HEK293 (cell line): ENCODE measurements at regions not wholly inside any gene's neighbourhood (a gene's known extent, or its start where the extent isn't known, plus 50 kb on each side); places are given as distances from the start of the nearest gene placed in this dataset.

Experiments
- CTCF ChIA-PET: fragments of 350-600 bp; formaldehyde crosslinking; extraction: SDS; loops from one replicate; lab custom pipeline; 2021; ENCODE audit warnings: antibody characterized with exemption; lab: Yijun Ruan, JAX
- POLR2A ChIA-PET: fragments of 300-600 bp; formaldehyde crosslinking; extraction: SDS; loops from one replicate; lab custom pipeline; 2020; ENCODE audit warnings: antibody characterized with exemption, inconsistent platforms; lab: Yijun Ruan, JAX
- H3K27ac ChIP-seq: fragments of 200-500 bp; sonication (Bioruptor generic); 2 replicates; pipeline ENCODE4 v1.5.1; 2014; ENCODE audit warnings: low read depth, low read length, control low read depth, inconsistent platforms; ENCODE audit errors: extremely low read depth
- H3K36me3 ChIP-seq, 2 experiments: fragments of 200-500 bp in 1 of 2; sonication (Bioruptor generic) in 1 of 2; 1 replicate in 1 of 2; 2 replicates in 1 of 2; pipeline ENCODE4 v1.5.1; 2014 to 2017; ENCODE audit warnings: inconsistent platforms in 2 of 2, low read length in 2 of 2; ENCODE audit not compliant: control insufficient read depth in 2 of 2, insufficient read depth in 1 of 2
- H3K4me1 ChIP-seq: fragments of 200-500 bp; sonication (Bioruptor generic); 2 replicates; pipeline ENCODE4 v1.5.1; 2014; ENCODE audit warnings: mild to moderate bottlenecking, low read length, inconsistent platforms; ENCODE audit not compliant: control insufficient read depth, insufficient read depth
- H3K4me3 ChIP-seq: 2 replicates; pipeline ENCODE4 v1.5.1; 2011; ENCODE audit warnings: low read depth, mild to moderate bottlenecking, control low read depth, low read length, moderate library complexity
- H3K9me3 ChIP-seq: fragments of 200-500 bp; sonication (Bioruptor generic); 2 replicates; pipeline ENCODE4 v1.5.1; 2014; ENCODE audit warnings: low read depth, low read length, inconsistent platforms; ENCODE audit not compliant: control insufficient read depth, insufficient read depth
- BCL11A ChIP-seq: fragments of 450-650 bp; formaldehyde crosslinking; IDR thresholded peaks from 2 replicates; pipeline ENCODE4 v1.5.1; 2016; ENCODE audit warnings: low read depth, missing biosample characterization, missing genetic modification characterization
- EGR2 ChIP-seq: fragments of 450-650 bp; formaldehyde crosslinking; IDR thresholded peaks from 2 replicates; pipeline ENCODE4 v1.5.1; 2016; ENCODE audit warnings: low read depth, missing biosample characterization, missing genetic modification characterization
- FEZF1 ChIP-seq: fragments of 450-650 bp; formaldehyde crosslinking; IDR thresholded peaks from 2 replicates; pipeline ENCODE4 v1.5.1; 2016; ENCODE audit warnings: missing biosample characterization, missing genetic modification characterization
- HOXD13 ChIP-seq: sonication (generic); formaldehyde crosslinking; IDR thresholded peaks from 2 replicates; pipeline ENCODE4 v1.8.0; 2022; ENCODE audit warnings: missing genetic modification reagents, borderline replicate concordance
- SP2 ChIP-seq: fragments of 450-650 bp; formaldehyde crosslinking; IDR thresholded peaks from 2 replicates; pipeline ENCODE4 v1.5.1; 2016; ENCODE audit warnings: missing biosample characterization, missing genetic modification characterization
- SP7 ChIP-seq: fragments of 450-650 bp; formaldehyde crosslinking; IDR thresholded peaks from 2 replicates; pipeline ENCODE4 v1.5.1; 2016; ENCODE audit warnings: missing biosample characterization, missing genetic modification characterization
- TCF7L2 ChIP-seq: IDR thresholded peaks from 2 replicates; pipeline ENCODE4 v1.6.1; 2011; ENCODE audit warnings: low read depth, mild to moderate bottlenecking, inconsistent platforms, low read length, moderate library complexity, borderline replicate concordance
- ZFP37 ChIP-seq: fragments of 450-650 bp; formaldehyde crosslinking; IDR thresholded peaks from 2 replicates; pipeline ENCODE4 v1.5.1; 2016; ENCODE audit warnings: missing biosample characterization, missing genetic modification characterization
- ZIC2 ChIP-seq: fragments of 450-650 bp; formaldehyde crosslinking; IDR thresholded peaks from 2 replicates; pipeline ENCODE4 v1.5.1; 2016; ENCODE audit warnings: missing biosample characterization, missing genetic modification characterization
- ZNF133 ChIP-seq: fragments of 450-650 bp; formaldehyde crosslinking; IDR thresholded peaks from 2 replicates; pipeline ENCODE4 v1.5.1; 2016; ENCODE audit warnings: missing biosample characterization, missing genetic modification characterization
- ZNF174 ChIP-seq: fragments of 450-650 bp; formaldehyde crosslinking; IDR thresholded peaks from 2 replicates; pipeline ENCODE4 v1.5.0; 2017; ENCODE audit warnings: missing biosample characterization, mild to moderate bottlenecking, missing genetic modification characterization
- ZNF184 ChIP-seq: fragments of 450-650 bp; IDR thresholded peaks from 2 replicates; pipeline ENCODE4 v1.5.1; 2018; ENCODE audit warnings: missing biosample characterization, mild to moderate bottlenecking, missing genetic modification characterization
- ZNF274 ChIP-seq, 2 experiments: fragments of 200-500 bp in 1 of 2; fragments of 450-650 bp in 1 of 2; sonication (Bioruptor generic) in 1 of 2; formaldehyde crosslinking in 1 of 2; IDR thresholded peaks; 2 replicates each; pipeline versions ENCODE4 v1.5.1 to v1.6.1; 2014 to 2016; ENCODE audit warnings: borderline replicate concordance in 1 of 2, inconsistent platforms in 1 of 2, low read length in 1 of 2, missing biosample characterization in 1 of 2, missing genetic modification characterization in 1 of 2
- ZNF48 ChIP-seq: fragments of 450-650 bp; formaldehyde crosslinking; IDR thresholded peaks from 2 replicates; pipeline ENCODE4 v1.5.1; 2016; ENCODE audit warnings: missing biosample characterization, missing genetic modification characterization
- ZNF561 ChIP-seq: fragments of 450-650 bp; IDR thresholded peaks from 2 replicates; pipeline ENCODE4 v1.5.1; 2018; ENCODE audit warnings: missing biosample characterization, missing genetic modification characterization, borderline replicate concordance
- ZNF596 ChIP-seq: fragments of 450-650 bp; IDR thresholded peaks from 2 replicates; pipeline ENCODE4 v1.5.0; 2018; ENCODE audit warnings: missing biosample characterization, mild to moderate bottlenecking, missing genetic modification characterization, moderate library complexity
- ZNF600 ChIP-seq: fragments of 450-650 bp; formaldehyde crosslinking; IDR thresholded peaks from 2 replicates; pipeline ENCODE4 v1.5.1; 2016; ENCODE audit warnings: missing biosample characterization, missing genetic modification characterization
- ZNF610 ChIP-seq: fragments of 450-650 bp; formaldehyde crosslinking; IDR thresholded peaks from 2 replicates; pipeline ENCODE4 v1.5.1; 2016; ENCODE audit warnings: missing biosample characterization, missing genetic modification characterization, borderline replicate concordance
- ZNF677 ChIP-seq: fragments of 450-650 bp; IDR thresholded peaks from 2 replicates; pipeline ENCODE4 v1.5.0; 2018; ENCODE audit warnings: missing biosample characterization, mild to moderate bottlenecking, missing genetic modification characterization, moderate library complexity
- ZNF747 ChIP-seq: fragments of 450-650 bp; formaldehyde crosslinking; IDR thresholded peaks from 2 replicates; pipeline ENCODE4 v1.5.1; 2016; ENCODE audit warnings: missing biosample characterization, missing genetic modification characterization
- ZNF776 ChIP-seq: fragments of 450-650 bp; formaldehyde crosslinking; IDR thresholded peaks from 2 replicates; pipeline ENCODE4 v1.5.0; 2017; ENCODE audit warnings: missing biosample characterization, missing genetic modification characterization, borderline replicate concordance
- TF ChIP-seq, protein P1 (sequence below): fragments of 450-650 bp; IDR thresholded peaks from 2 replicates; pipeline ENCODE4 v1.5.1; 2018; ENCODE audit warnings: missing biosample characterization, mild to moderate bottlenecking, missing genetic modification characterization
- TF ChIP-seq, protein P2 (sequence below): fragments of 450-650 bp; formaldehyde crosslinking; IDR thresholded peaks from 2 replicates; pipeline ENCODE4 v1.5.1; 2017; ENCODE audit warnings: missing biosample characterization, missing genetic modification characterization
- TF ChIP-seq, protein P3 (sequence below): fragments of 450-650 bp; formaldehyde crosslinking; IDR thresholded peaks from 2 replicates; pipeline ENCODE4 v1.5.1; 2017; ENCODE audit warnings: missing biosample characterization, missing genetic modification characterization
- TF ChIP-seq, protein P4 (sequence below): fragments of 450-650 bp; formaldehyde crosslinking; IDR thresholded peaks from 2 replicates; pipeline ENCODE4 v1.5.1; 2016; ENCODE audit warnings: missing biosample characterization, missing genetic modification characterization
- TF ChIP-seq, protein P5 (sequence below): fragments of 450-650 bp; IDR thresholded peaks from 2 replicates; pipeline ENCODE4 v1.5.1; 2018; ENCODE audit warnings: missing biosample characterization, missing genetic modification characterization
- TF ChIP-seq, protein P6 (sequence below): fragments of 450-650 bp; formaldehyde crosslinking; IDR thresholded peaks from 2 replicates; pipeline ENCODE4 v1.5.1; 2016; ENCODE audit warnings: missing biosample characterization, missing genetic modification characterization

DNA sequence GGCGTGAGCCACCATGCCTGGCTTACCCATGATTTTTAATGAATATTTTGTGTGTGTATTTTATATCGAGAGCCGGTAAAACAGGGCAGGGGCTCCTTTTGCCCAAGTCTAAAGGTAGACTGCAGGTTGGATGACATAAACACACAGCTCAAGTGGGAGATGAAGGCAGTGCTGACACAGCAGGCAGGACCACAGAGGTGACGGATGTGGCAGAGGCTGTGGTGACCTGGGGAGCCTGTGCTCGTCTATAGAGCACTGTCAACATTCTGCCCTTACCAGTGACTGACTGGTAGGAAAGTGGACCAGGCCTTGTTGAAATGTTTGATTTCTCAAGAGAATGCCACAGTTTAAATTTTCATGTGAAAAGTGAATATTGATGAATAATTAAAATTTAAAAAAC is 137.5 kb downstream of the ZFP64 start (continued):
- TF ChIP-seq SP2 (tag by site-specific recombination), result no peak
- no peak for TF ChIP-seq ZNF610 (tag by site-specific recombination)

DNA sequence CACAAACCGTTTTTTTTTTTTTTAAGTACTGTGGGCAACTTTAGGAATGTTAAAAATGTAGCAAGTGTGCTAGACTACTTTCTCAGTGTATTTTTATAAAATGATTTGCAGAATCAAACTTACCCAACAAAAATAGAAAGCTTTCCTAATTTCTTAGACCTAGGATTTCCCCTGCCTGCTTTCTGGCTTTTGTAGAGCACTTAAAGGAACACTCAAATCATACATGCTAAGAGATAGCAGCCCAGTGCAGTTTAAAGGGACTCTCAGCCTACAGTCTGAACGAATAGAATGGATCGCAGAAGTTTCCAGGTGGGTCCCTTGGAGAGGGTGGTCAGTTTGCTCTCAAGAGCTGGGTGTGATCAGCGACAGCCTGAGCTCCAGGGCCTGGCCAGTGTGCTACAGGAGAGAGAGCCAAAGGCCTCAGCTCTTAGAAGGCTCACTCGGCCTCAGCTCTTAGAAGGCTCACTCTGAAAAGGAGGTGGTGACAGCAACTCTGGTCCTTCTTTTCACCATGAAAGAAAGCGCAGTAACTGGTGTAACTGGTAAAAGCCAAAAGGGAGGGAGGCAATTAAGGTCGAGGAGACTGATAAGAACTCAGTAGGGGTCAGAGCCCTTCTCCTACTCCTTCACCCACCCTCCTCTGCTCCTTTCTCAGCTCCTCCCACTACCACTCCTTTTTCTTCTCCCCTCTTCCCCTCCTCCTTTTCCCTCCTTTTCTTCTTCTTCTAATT is 142.4 kb downstream of the ZFP64 start:
- Histone ChIP-seq H3K9me3 (no peaks in the 10 kb centered on the region), H3K36me3 (no peaks in the 10 kb centered on the region), H3K27ac (no peak overlapping the region), H3K4me1 (no peaks in the 10 kb centered on the region), H3K4me3 (no peak overlapping the region)
- ChIA-PET POLR2A (interaction anchor here (0.9 kb wide), 1 partner anchor 17 kb away, joined by 3 read pairs; no protein-coding TSS in a partner anchor), CTCF (interaction anchor here (0.7 kb wide), 1 partner anchor 1057 kb away, joined by 3 read pairs; no protein-coding TSS in a partner anchor)
- TF ChIP-seq ZNF677 (tag by site-specific recombination), result no peak
- TF ChIP-seq ZNF48 (tag by site-specific recombination), result no peak
- TF ChIP-seq FEZF1 (tag by site-specific recombination), result no peak
- TF ChIP-seq, protein P1, sequence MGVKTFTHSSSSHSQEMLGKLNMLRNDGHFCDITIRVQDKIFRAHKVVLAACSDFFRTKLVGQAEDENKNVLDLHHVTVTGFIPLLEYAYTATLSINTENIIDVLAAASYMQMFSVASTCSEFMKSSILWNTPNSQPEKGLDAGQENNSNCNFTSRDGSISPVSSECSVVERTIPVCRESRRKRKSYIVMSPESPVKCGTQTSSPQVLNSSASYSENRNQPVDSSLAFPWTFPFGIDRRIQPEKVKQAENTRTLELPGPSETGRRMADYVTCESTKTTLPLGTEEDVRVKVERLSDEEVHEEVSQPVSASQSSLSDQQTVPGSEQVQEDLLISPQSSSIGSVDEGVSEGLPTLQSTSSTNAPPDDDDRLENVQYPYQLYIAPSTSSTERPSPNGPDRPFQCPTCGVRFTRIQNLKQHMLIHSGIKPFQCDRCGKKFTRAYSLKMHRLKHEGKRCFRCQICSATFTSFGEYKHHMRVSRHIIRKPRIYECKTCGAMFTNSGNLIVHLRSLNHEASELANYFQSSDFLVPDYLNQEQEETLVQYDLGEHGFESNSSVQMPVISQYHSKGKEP, result no peak
- TF ChIP-seq, protein P2, sequence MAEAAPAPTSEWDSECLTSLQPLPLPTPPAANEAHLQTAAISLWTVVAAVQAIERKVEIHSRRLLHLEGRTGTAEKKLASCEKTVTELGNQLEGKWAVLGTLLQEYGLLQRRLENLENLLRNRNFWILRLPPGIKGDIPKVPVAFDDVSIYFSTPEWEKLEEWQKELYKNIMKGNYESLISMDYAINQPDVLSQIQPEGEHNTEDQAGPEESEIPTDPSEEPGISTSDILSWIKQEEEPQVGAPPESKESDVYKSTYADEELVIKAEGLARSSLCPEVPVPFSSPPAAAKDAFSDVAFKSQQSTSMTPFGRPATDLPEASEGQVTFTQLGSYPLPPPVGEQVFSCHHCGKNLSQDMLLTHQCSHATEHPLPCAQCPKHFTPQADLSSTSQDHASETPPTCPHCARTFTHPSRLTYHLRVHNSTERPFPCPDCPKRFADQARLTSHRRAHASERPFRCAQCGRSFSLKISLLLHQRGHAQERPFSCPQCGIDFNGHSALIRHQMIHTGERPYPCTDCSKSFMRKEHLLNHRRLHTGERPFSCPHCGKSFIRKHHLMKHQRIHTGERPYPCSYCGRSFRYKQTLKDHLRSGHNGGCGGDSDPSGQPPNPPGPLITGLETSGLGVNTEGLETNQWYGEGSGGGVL (tag by site-specific recombination), result peak; percentile 40; the same call in 1 of the 2 replicates
- TF ChIP-seq ZNF596 (tag by site-specific recombination), result no peak; the same call in 1 of the 2 replicates
- TF ChIP-seq, protein P3, sequence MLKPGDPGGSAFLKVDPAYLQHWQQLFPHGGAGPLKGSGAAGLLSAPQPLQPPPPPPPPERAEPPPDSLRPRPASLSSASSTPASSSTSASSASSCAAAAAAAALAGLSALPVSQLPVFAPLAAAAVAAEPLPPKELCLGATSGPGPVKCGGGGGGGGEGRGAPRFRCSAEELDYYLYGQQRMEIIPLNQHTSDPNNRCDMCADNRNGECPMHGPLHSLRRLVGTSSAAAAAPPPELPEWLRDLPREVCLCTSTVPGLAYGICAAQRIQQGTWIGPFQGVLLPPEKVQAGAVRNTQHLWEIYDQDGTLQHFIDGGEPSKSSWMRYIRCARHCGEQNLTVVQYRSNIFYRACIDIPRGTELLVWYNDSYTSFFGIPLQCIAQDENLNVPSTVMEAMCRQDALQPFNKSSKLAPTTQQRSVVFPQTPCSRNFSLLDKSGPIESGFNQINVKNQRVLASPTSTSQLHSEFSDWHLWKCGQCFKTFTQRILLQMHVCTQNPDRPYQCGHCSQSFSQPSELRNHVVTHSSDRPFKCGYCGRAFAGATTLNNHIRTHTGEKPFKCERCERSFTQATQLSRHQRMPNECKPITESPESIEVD (tag by site-specific recombination), result no peak
- TF ChIP-seq, protein P4, sequence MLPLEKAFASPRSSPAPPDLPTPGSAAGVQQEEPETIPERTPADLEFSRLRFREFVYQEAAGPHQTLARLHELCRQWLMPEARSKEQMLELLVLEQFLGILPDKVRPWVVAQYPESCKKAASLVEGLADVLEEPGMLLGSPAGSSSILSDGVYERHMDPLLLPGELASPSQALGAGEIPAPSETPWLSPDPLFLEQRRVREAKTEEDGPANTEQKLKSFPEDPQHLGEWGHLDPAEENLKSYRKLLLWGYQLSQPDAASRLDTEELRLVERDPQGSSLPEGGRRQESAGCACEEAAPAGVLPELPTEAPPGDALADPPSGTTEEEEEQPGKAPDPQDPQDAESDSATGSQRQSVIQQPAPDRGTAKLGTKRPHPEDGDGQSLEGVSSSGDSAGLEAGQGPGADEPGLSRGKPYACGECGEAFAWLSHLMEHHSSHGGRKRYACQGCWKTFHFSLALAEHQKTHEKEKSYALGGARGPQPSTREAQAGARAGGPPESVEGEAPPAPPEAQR (tag by site-specific recombination), result no peak
- no peak for TF ChIP-seq ZFP37 (tag by site-specific recombination)
- no peak for TF ChIP-seq ZNF174 (tag by site-specific recombination)
- no peak for TF ChIP-seq ZNF133 (tag by site-specific recombination)
- TF ChIP-seq ZNF600 (tag by site-specific recombination), result no peak
- TF ChIP-seq HOXD13 (CRISPR knock-in tag), result no peak
- no peak for TF ChIP-seq ZNF776 (tag by site-specific recombination)
- TF ChIP-seq BCL11A (tag by site-specific recombination), result no peak
- TF ChIP-seq SP7, result 0 out of 2 replicates have a peak, but pooled peaks have one; percentile 23
- no peak for TF ChIP-seq TCF7L2
- TF ChIP-seq, protein P5, sequence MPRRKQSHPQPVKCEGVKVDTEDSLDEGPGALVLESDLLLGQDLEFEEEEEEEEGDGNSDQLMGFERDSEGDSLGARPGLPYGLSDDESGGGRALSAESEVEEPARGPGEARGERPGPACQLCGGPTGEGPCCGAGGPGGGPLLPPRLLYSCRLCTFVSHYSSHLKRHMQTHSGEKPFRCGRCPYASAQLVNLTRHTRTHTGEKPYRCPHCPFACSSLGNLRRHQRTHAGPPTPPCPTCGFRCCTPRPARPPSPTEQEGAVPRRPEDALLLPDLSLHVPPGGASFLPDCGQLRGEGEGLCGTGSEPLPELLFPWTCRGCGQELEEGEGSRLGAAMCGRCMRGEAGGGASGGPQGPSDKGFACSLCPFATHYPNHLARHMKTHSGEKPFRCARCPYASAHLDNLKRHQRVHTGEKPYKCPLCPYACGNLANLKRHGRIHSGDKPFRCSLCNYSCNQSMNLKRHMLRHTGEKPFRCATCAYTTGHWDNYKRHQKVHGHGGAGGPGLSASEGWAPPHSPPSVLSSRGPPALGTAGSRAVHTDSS (tag by site-specific recombination), result no peak
- TF ChIP-seq ZNF561 (tag by site-specific recombination), result no peak
- no peak for TF ChIP-seq ZNF747 (tag by site-specific recombination)
- TF ChIP-seq ZNF274 (IDR thresholded peaks at IDR 0.05; ENCODE audit: low read length), result no peak
- TF ChIP-seq ZNF274 (tag by site-specific recombination; IDR thresholded peaks at IDR 0.05; ENCODE audit: borderline replicate concordance), result no peak
- TF ChIP-seq, protein P6, sequence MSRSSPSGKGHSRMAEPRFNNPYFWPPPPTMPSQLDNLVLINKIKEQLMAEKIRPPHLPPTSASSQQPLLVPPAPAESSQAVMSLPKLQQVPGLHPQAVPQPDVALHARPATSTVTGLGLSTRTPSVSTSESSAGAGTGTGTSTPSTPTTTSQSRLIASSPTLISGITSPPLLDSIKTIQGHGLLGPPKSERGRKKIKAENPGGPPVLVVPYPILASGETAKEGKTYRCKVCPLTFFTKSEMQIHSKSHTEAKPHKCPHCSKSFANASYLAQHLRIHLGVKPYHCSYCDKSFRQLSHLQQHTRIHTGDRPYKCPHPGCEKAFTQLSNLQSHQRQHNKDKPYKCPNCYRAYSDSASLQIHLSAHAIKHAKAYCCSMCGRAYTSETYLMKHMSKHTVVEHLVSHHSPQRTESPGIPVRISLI, result no peak
- TF ChIP-seq EGR2 (tag by site-specific recombination), result peak; percentile 95
- TF ChIP-seq ZNF184 (tag by site-specific recombination), result no peak
- peak; percentile 42; the same call in 1 of the 2 replicates for TF ChIP-seq ZIC2 (tag by site-specific recombination)
